HG03558 (cell line): ENCODE measurements at regions not wholly inside any gene's neighbourhood (a gene's known extent, or its start where the extent isn't known, plus 50 kb on each side); places are given as distances from the start of the nearest gene placed in this dataset.

Experiments
- ATAC-seq: cut with Tn5 transposase; IDR thresholded peaks from one replicate; pipeline ENCODE4 v1.9.1; 2021; ENCODE audit warnings: moderate number of reproducible peaks; ENCODE audit not compliant: unreplicated experiment; ENCODE audit errors: extremely low read depth

- no peak for ATAC-seq
Observed at GRCh38 chr6:142676027-142676443, 268.9 kb downstream of the HIVEP2 start.

- no peak for ATAC-seq
Observed at GRCh38 chr6:142676647-142677192, 268.3 kb downstream of the HIVEP2 start.

GRCh38 chr6:142679907-142680700 is 264.9 kb downstream of the HIVEP2 start:
- no peak for ATAC-seq

- no peak for ATAC-seq
Observed at GRCh38 chr6:142681099-142681498, 263.9 kb downstream of the HIVEP2 start.

GRCh38 chr6:142682985-142683384 is 262.0 kb downstream of the HIVEP2 start:
- ATAC-seq = no peak

- no peak for ATAC-seq
Observed at GRCh38 chr6:142683714-142684141, 261.2 kb downstream of the HIVEP2 start.

- no peak for ATAC-seq
Observed at GRCh38 chr6:142684371-142684770, 260.6 kb downstream of the HIVEP2 start.

- no peak for ATAC-seq
Observed at GRCh38 chr6:142685852-142686506, 259.0 kb downstream of the HIVEP2 start.

- ATAC-seq = no peak
Observed at GRCh38 chr6:142686507-142686887, 258.5 kb downstream of the HIVEP2 start.

GRCh38 chr6:142692942-142693341 is 252.0 kb downstream of the HIVEP2 start:
- no peak for ATAC-seq

- ATAC-seq = no peak
Observed at GRCh38 chr6:142693441-142693840, 251.5 kb downstream of the HIVEP2 start.

GRCh38 chr6:142694054-142694453 is 250.9 kb downstream of the HIVEP2 start:
- ATAC-seq = no peak

- ATAC-seq = no peak
Observed at GRCh38 chr6:142695016-142695415, 250.0 kb downstream of the HIVEP2 start.

GRCh38 chr6:142696123-142697000 is 248.6 kb downstream of the HIVEP2 start:
- ATAC-seq = no peak

GRCh38 chr6:142697001-142697335 is 248.0 kb downstream of the HIVEP2 start:
- ATAC-seq = no peak

GRCh38 chr6:142697922-142698321 is 247.1 kb downstream of the HIVEP2 start:
- no peak for ATAC-seq

- ATAC-seq = no peak
Observed at GRCh38 chr6:142698751-142699150, 246.2 kb downstream of the HIVEP2 start.

GRCh38 chr6:142699391-142699790 is 245.6 kb downstream of the HIVEP2 start:
- no peak for ATAC-seq

GRCh38 chr6:142700032-142700431 is 244.9 kb downstream of the HIVEP2 start:
- ATAC-seq = no peak

- ATAC-seq = no peak
Observed at GRCh38 chr6:142700671-142701312, 244.2 kb downstream of the HIVEP2 start.
